ENCODE measurements at regions not wholly inside any gene's neighbourhood (a gene's known extent, or its start where the extent isn't known, plus 50 kb on each side); places are given as distances from the start of the nearest gene placed in this dataset.

GRCh38 chr12:67909091-67909531, 80.1 kb upstream of the IFNG-AS1 start:
- CTCF ChIA-PET = no interaction called here
- H3K4me3 Mint-ChIP-seq = no peak overlapping the region
- H3K4me1 Mint-ChIP-seq = no peaks in the 10 kb centered on the region
- POLR2A ChIA-PET = no interaction called here
- H3K36me3 Mint-ChIP-seq (ENCODE audit: low read depth) = no peaks in the 10 kb centered on the region
- TF ChIP-seq CTCF (IDR thresholded peaks at IDR 0.05) = no peak
- ATAC-seq (ENCODE audit: low read depth) = no peak
- intact Hi-C loops (cut with micrococcal nuclease) = no loop called here
- no peak overlapping the region for H3K27ac Mint-ChIP-seq
- H3K9me3 Mint-ChIP-seq = peaks cover 2% of the 10 kb centered on the region
- peaks cover 8% of the 10 kb centered on the region for H3K27me3 Mint-ChIP-seq
- DNase-seq = no peak

- TF ChIP-seq CTCF (IDR thresholded peaks at IDR 0.05) = no peak
- no peak for ATAC-seq (ENCODE audit: low read depth)
- no peak for DNase-seq
- Mint-ChIP-seq H3K27me3 (peaks cover 12% of the 10 kb centered on the region), H3K27ac (no peak overlapping the region), H3K36me3 (ENCODE audit: low read depth) (no peaks in the 10 kb centered on the region), H3K4me3 (no peak overlapping the region), H3K4me1 (no peaks in the 10 kb centered on the region), H3K9me3 (peaks cover 2% of the 10 kb centered on the region)
- CTCF ChIA-PET = interaction anchor here (0.6 kb wide), 1 partner anchor 82 kb away, joined by 4 read pairs; no protein-coding TSS in a partner anchor
- intact Hi-C loops (cut with micrococcal nuclease) = no loop called here
- POLR2A ChIA-PET = no interaction called here
These were observed 79.6 kb upstream of the IFNG-AS1 start for GRCh38 chr12:67909681-67910080.

- Mint-ChIP-seq H3K4me3 (no peak overlapping the region), H3K9me3 (peaks cover 2% of the 10 kb centered on the region), H3K36me3 (ENCODE audit: low read depth) (no peaks in the 10 kb centered on the region), H3K27ac (no peak overlapping the region), H3K4me1 (no peaks in the 10 kb centered on the region), H3K27me3 (peaks cover 14% of the 10 kb centered on the region)
- no peak for DNase-seq
- ChIA-PET POLR2A (no interaction called here), CTCF (no interaction called here)
- intact Hi-C loops (cut with micrococcal nuclease) = no loop called here
- TF ChIP-seq CTCF (IDR thresholded peaks at IDR 0.05) = no peak
- no peak for ATAC-seq (ENCODE audit: low read depth)
These were observed 78.6 kb upstream of the IFNG-AS1 start for GRCh38 chr12:67910360-67911274.

GRCh38 chr12:67911275-67911600, 78.0 kb upstream of the IFNG-AS1 start:
- peaks cover 14% of the 10 kb centered on the region for H3K27me3 Mint-ChIP-seq
- no peaks in the 10 kb centered on the region for H3K4me1 Mint-ChIP-seq
- TF ChIP-seq CTCF (IDR thresholded peaks at IDR 0.05) = no peak
- intact Hi-C loops (cut with micrococcal nuclease) = no loop called here
- CTCF ChIA-PET = no interaction called here
- peaks cover 2% of the 10 kb centered on the region for H3K9me3 Mint-ChIP-seq
- no peak overlapping the region for H3K27ac Mint-ChIP-seq
- POLR2A ChIA-PET = no interaction called here
- no peak for DNase-seq
- H3K4me3 Mint-ChIP-seq = no peak overlapping the region
- no peak for ATAC-seq (ENCODE audit: low read depth)
- H3K36me3 Mint-ChIP-seq (ENCODE audit: low read depth) = no peaks in the 10 kb centered on the region

GRCh38 chr12:67911789-67912188, 77.5 kb upstream of the IFNG-AS1 start:
- H3K27ac Mint-ChIP-seq = no peak overlapping the region
- DNase-seq (no peak), ATAC-seq (ENCODE audit: low read depth) (no peak)
- no peaks in the 10 kb centered on the region for H3K36me3 Mint-ChIP-seq (ENCODE audit: low read depth)
- CTCF ChIA-PET = no interaction called here
- H3K4me3 Mint-ChIP-seq = no peak overlapping the region
- intact Hi-C loops (cut with micrococcal nuclease) = no loop called here
- no peaks in the 10 kb centered on the region for H3K4me1 Mint-ChIP-seq
- TF ChIP-seq CTCF (IDR thresholded peaks at IDR 0.05) = no peak
- POLR2A ChIA-PET = no interaction called here
- H3K27me3 Mint-ChIP-seq = peaks cover 14% of the 10 kb centered on the region
- H3K9me3 Mint-ChIP-seq = peaks cover 2% of the 10 kb centered on the region

All from activated B cell treated with CpG ODN at 0.5 μM for 24 hours (primary cell).